ENCODE measurements at regions not wholly inside any gene's neighbourhood (a gene's known extent, or its start where the extent isn't known, plus 50 kb on each side); places are given as distances from the start of the nearest gene placed in this dataset.
A peak's percentile ranks its signal among the peaks of the same experiment; 100 is the strongest.

- peaks cover 4 to 37% (median 21%) of the 10 kb centered on the region in 5 donors for H3K4me1 ChIP-seq (ENCODE audit: control insufficient read depth in 5 of 5, insufficient read depth in 5 of 5, low read length in 5 of 5)
- TF ChIP-seq CTCF (IDR thresholded peaks at IDR 0.05; ENCODE audit: control extremely low read depth, extremely low read depth) = no peak
- no peak overlapping the region for H3K9ac ChIP-seq (ENCODE audit: insufficient read depth in 1 of 2, low read length in 2 of 2)
- WGBS, 2 donors = 70 to 87% methylated on average over 3 of the region's 3 CpGs
- no peak for DNase-seq
- H3K9me3 ChIP-seq (ENCODE audit: control insufficient read depth in 4 of 4, insufficient read depth in 3 of 4, low read length in 3 of 4) = no peaks in the 10 kb centered on the region
- H3K27me3 ChIP-seq (ENCODE audit: control insufficient read depth in 3 of 3, insufficient read depth in 3 of 3, low read length in 2 of 3) = no peaks in the 10 kb centered on the region
- ATAC-seq (ENCODE audit: insufficient read depth, low FRiP score) = no peak
- no peak overlapping the region for H3K27ac ChIP-seq (ENCODE audit: low read depth in 1 of 2, low read length in 1 of 2)
- no peak overlapping the region for H3K4me3 ChIP-seq
- no peaks in the 10 kb centered on the region for H3K36me3 ChIP-seq (ENCODE audit: control insufficient read depth in 4 of 4, insufficient read depth in 4 of 4, low read length in 4 of 4)
Measured at GRCh38 chr13:44111701-44112100, 232.0 kb downstream of the LACC1 start.

- no peak for ATAC-seq (ENCODE audit: insufficient read depth, low FRiP score)
- no peaks in the 10 kb centered on the region for H3K9me3 ChIP-seq (ENCODE audit: control insufficient read depth in 4 of 4, insufficient read depth in 3 of 4, low read length in 3 of 4)
- WGBS, 2 donors = 73 to 76% methylated on average over 6 of the region's 6 CpGs
- H3K4me1 ChIP-seq (ENCODE audit: control insufficient read depth in 5 of 5, insufficient read depth in 5 of 5, low read length in 5 of 5) = peaks cover 0 to 38% (median 16%) of the 10 kb centered on the region in 5 donors
- H3K27ac ChIP-seq (ENCODE audit: low read depth in 1 of 2, low read length in 1 of 2) = no peak overlapping the region
- peak in 2 of 3 donors; percentile 35 to 43 for DNase-seq
- no peak overlapping the region for H3K4me3 ChIP-seq
- H3K27me3 ChIP-seq (ENCODE audit: control insufficient read depth in 3 of 3, insufficient read depth in 3 of 3, low read length in 2 of 3) = no peaks in the 10 kb centered on the region
- H3K9ac ChIP-seq (ENCODE audit: insufficient read depth in 1 of 2, low read length in 2 of 2) = no peak overlapping the region
- TF ChIP-seq CTCF (IDR thresholded peaks at IDR 0.05; ENCODE audit: control extremely low read depth, extremely low read depth) = no peak
- H3K36me3 ChIP-seq (ENCODE audit: control insufficient read depth in 4 of 4, insufficient read depth in 4 of 4, low read length in 4 of 4) = no peaks in the 10 kb centered on the region
Measured at GRCh38 chr13:44112700-44113329, 233.1 kb downstream of the LACC1 start.

DNA sequence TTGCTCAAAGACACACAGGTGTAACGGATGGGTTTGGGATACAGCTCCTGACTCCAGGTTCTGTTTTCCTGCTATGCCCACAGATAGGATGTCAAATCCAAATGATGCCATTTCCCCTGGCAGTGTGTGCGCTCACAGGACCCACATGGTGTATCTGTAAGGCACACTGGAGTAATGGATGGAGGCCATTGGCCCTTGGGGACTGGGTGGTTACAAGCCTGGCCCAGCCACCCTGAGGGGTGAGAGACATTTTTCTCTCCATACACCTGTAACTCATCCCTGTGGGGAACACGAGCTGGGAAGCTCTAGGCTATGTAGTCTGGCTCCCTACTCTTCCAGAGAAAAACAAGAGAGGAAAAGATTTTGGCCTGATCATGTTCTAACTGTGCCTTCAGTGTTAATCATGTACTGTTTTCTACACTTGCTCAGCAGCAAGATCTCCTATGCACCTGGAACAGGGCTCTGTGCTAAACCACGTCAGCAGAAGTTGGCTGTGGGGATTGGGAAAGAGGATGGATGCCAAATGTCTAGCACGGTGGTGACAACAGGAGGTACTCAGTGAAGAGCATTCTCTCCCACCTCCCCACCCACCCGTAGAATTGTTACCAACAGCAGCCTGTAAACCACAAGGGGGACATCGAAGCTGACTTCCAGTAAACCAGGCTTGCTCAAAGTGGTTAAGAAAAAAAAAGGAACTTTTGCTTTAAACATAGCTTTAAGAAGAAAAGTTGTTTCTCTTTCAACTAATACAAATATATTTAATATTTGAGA is 237.0 kb downstream of the LACC1 start:
- DNase-seq (peak in 1 of 3 donors; percentile 46), ATAC-seq (ENCODE audit: insufficient read depth, low FRiP score) (no peak)
- Histone ChIP-seq H3K4me1 (ENCODE audit: control insufficient read depth in 5 of 5, insufficient read depth in 5 of 5, low read length in 5 of 5) (peaks cover 0 to 58% (median 20%) of the 10 kb centered on the region in 5 donors), H3K4me3 (no peak overlapping the region), H3K9ac (ENCODE audit: insufficient read depth in 1 of 2, low read length in 2 of 2) (peak overlapping the region in 1 of 2 donors; percentile 14), H3K27ac (ENCODE audit: low read depth in 1 of 2, low read length in 1 of 2) (peak overlapping the region; percentile 65 to 76), H3K27me3 (ENCODE audit: control insufficient read depth in 3 of 3, insufficient read depth in 3 of 3, low read length in 2 of 3) (no peaks in the 10 kb centered on the region), H3K9me3 (ENCODE audit: control insufficient read depth in 4 of 4, insufficient read depth in 3 of 4, low read length in 3 of 4) (no peaks in the 10 kb centered on the region), H3K36me3 (ENCODE audit: control insufficient read depth in 4 of 4, insufficient read depth in 4 of 4, low read length in 4 of 4) (no peaks in the 10 kb centered on the region)
- 45 to 58% methylated on average over 7 of the region's 7 CpGs for WGBS, 2 donors
- no peak for TF ChIP-seq CTCF (IDR thresholded peaks at IDR 0.05; ENCODE audit: control extremely low read depth, extremely low read depth)
